IMR-90 (cell line): ENCODE measurements at regions not wholly inside any gene's neighbourhood (a gene's known extent, or its start where the extent isn't known, plus 50 kb on each side); places are given as distances from the start of the nearest gene placed in this dataset.

ENCODE experiments used
- ATAC-seq: fragments of 200-7000 bp; cut with Tn5 transposase; 2 replicates; pipeline ENCODE4 v1.9.1; 2020; ENCODE audit warnings: low read depth, mild to moderate bottlenecking, moderate library complexity
- BruUV-seq: library from RNA; stranded (reverse); fragments of 400-500 nt; replicated peaks from 2 replicates; lab custom pipeline; 2021; lab: Mats Ljungman, UMichigan
- CTCF ChIA-PET: fragments of 300-600 bp; formaldehyde crosslinking; extraction: SDS; loops from one replicate; lab custom pipeline; 2021; ENCODE audit warnings: antibody characterized with exemption; lab: Yijun Ruan, JAX
- POLR2A ChIA-PET: fragments of 300-600 bp; sonication (Branson Sonifier 250); formaldehyde crosslinking; loops from one replicate; lab custom pipeline; 2022; ENCODE audit warnings: antibody characterized with exemption; ENCODE audit not compliant: unreplicated experiment; lab: Charles Lee
- DNase-seq: peaks from one replicate; pipeline ENCODE4 v3.0.0; 2013
- H2AFZ ChIP-seq: replicated peaks from 2 replicates; pipeline ENCODE3; 2013; ENCODE audit warnings: low read length, mild to moderate bottlenecking; ENCODE audit not compliant: poor library complexity
- H2AK5ac ChIP-seq: 2 replicates; pipeline ENCODE4 v1.6.1; 2013; ENCODE audit warnings: low read depth, low read length, inconsistent platforms
- H2AK9ac ChIP-seq: replicated peaks from 2 replicates; pipeline ENCODE3; 2013; ENCODE audit warnings: mild to moderate bottlenecking, low read depth, low read length, moderate library complexity; ENCODE audit not compliant: poor library complexity
- H2BK120ac ChIP-seq: 2 replicates; pipeline ENCODE4 v1.6.1; 2013; ENCODE audit warnings: low read depth, low read length, inconsistent platforms
- H2BK15ac ChIP-seq: 3 replicates; pipeline ENCODE4 v1.6.1; 2013; ENCODE audit warnings: low read depth, low read length, inconsistent platforms
- H2BK20ac ChIP-seq: 2 replicates; pipeline ENCODE4 v1.6.1; 2013; ENCODE audit warnings: low read depth, mild to moderate bottlenecking, inconsistent platforms, low read length, moderate library complexity
- H2BK5ac ChIP-seq: 2 replicates; pipeline ENCODE4 v1.6.1; 2013; ENCODE audit warnings: mild to moderate bottlenecking, low read depth, low read length, inconsistent platforms; ENCODE audit not compliant: poor library complexity, severe bottlenecking
- H3K14ac ChIP-seq: replicated peaks from 2 replicates; pipeline ENCODE4 v1.6.1; 2013; ENCODE audit warnings: low read depth, low read length, inconsistent platforms
- H3K18ac ChIP-seq: 2 replicates; pipeline ENCODE4 v1.6.1; 2013; ENCODE audit warnings: low read depth, low read length, control low read depth
- H3K23ac ChIP-seq: 2 replicates; pipeline ENCODE4 v1.6.1; 2013; ENCODE audit warnings: low read depth, low read length, inconsistent platforms
- H3K27ac ChIP-seq: 2 replicates; pipeline ENCODE4 v1.5.1; 2013; ENCODE audit warnings: mild to moderate bottlenecking, control low read depth, low read length; ENCODE audit not compliant: insufficient read depth
- H3K27me3 ChIP-seq: 2 replicates; pipeline ENCODE4 v1.6.1; 2013; ENCODE audit warnings: low read length; ENCODE audit not compliant: control insufficient read depth, insufficient read depth
- H3K36me3 ChIP-seq: 2 replicates; pipeline ENCODE4 v1.6.1; 2013; ENCODE audit warnings: low read length, mixed read lengths; ENCODE audit not compliant: control insufficient read depth, insufficient read depth
- H3K4ac ChIP-seq: 2 replicates; pipeline ENCODE4 v1.6.1; 2013; ENCODE audit warnings: low read depth, low read length, inconsistent platforms
- H3K4me1 ChIP-seq: 2 replicates; pipeline ENCODE4 v1.6.1; 2013; ENCODE audit warnings: low read length, mixed read lengths; ENCODE audit not compliant: control insufficient read depth, insufficient read depth
- H3K4me2 ChIP-seq: 2 replicates; pipeline ENCODE4 v1.6.1; 2013; ENCODE audit warnings: low read depth, mild to moderate bottlenecking, control low read depth, low read length, moderate library complexity
- H3K4me3 ChIP-seq: 2 replicates; pipeline ENCODE4 v1.5.1; 2013; ENCODE audit warnings: low read depth, mild to moderate bottlenecking, control low read depth, low read length, moderate library complexity; ENCODE audit not compliant: insufficient read depth
- H3K56ac ChIP-seq: 2 replicates; pipeline ENCODE4 v1.6.1; 2013; ENCODE audit warnings: low read length, inconsistent platforms; ENCODE audit not compliant: insufficient read depth; ENCODE audit errors: extremely low read depth
- H3K79me1 ChIP-seq, 2 experiments: 2 replicates each; pipeline ENCODE4 v1.6.1; 2013; ENCODE audit warnings: low read length in 2 of 2, inconsistent platforms in 1 of 2, low read depth in 1 of 2
- H3K9ac ChIP-seq: 2 replicates; pipeline ENCODE4 v1.6.1; 2013; ENCODE audit warnings: low read depth, low read length, control low read depth
- H3K9me1 ChIP-seq: 2 replicates; pipeline ENCODE4 v1.6.1; 2013; ENCODE audit warnings: low read length, inconsistent platforms; ENCODE audit not compliant: insufficient read depth
- H3K9me3 ChIP-seq: 2 replicates; pipeline ENCODE4 v1.6.1; 2013; ENCODE audit warnings: low read length; ENCODE audit not compliant: control insufficient read depth, insufficient read depth
- H4K20me1 ChIP-seq: 2 replicates; pipeline ENCODE4 v1.6.1; 2013; ENCODE audit warnings: low read length, inconsistent platforms; ENCODE audit not compliant: insufficient read depth
- H4K5ac ChIP-seq: 2 replicates; pipeline ENCODE4 v1.6.1; 2013; ENCODE audit warnings: mild to moderate bottlenecking, low read depth, low read length, control low read depth
- H4K8ac ChIP-seq, 2 experiments: 2 replicates each; pipeline ENCODE4 v1.6.1; 2013; ENCODE audit warnings: low read depth in 2 of 2, low read length in 2 of 2, control low read depth in 1 of 2, inconsistent platforms in 1 of 2
- H4K91ac ChIP-seq: 2 replicates; pipeline ENCODE4 v1.6.1; 2013; ENCODE audit warnings: low read depth, low read length, inconsistent platforms; ENCODE audit not compliant: insufficient read depth
- POLR2A ChIP-seq: IDR thresholded peaks from 2 replicates; pipeline ENCODE4 v1.6.1; 2012; ENCODE audit warnings: mild to moderate bottlenecking, low read depth, low read length
- RFX5 ChIP-seq: IDR thresholded peaks from 2 replicates; pipeline ENCODE4 v1.8.0; 2012; ENCODE audit warnings: low read depth, mild to moderate bottlenecking, low read length, moderate library complexity
- WGBS, 2 experiments: methylation state at CpG; one replicate each; pipeline versions ENCODE4 v1.1.5 to v1.1.7; 2013; ENCODE audit warnings: missing lambda C conversion rate in 2 of 2; ENCODE audit not compliant: insufficient read length in 1 of 2; ENCODE audit errors: extremely low coverage in 2 of 2; 5-methylcytosine and 5-hydroxymethylcytosine counted together
- dilution Hi-C: fragments of 300-500 bp; cut with HindIII; formaldehyde crosslinking; loops from one replicate; pipeline ENCODE4 v1.14.3; 2018; ENCODE audit warnings: low sequenced_read_pairs; ENCODE audit not compliant: unreplicated experiment
- in situ Hi-C: fragments of 300-500 bp; cut with MboI; formaldehyde crosslinking; loops from 3 replicates; pipeline ENCODE4 v1.14.3; 2019; ENCODE audit warnings: low sequenced_read_pairs, inconsistent platforms, mixed read lengths
- intact Hi-C: fragments of 100-400 bp; cut with micrococcal nuclease; formaldehyde crosslinking; loops from 2 replicates; pipeline ENCODE4 v1.10.0; 2022

GRCh38 chr4:33013282-33013681, 2293.1 kb downstream of the PCDH7 start:
- intact Hi-C loops, result no loop called here

More at GRCh38 chr4:33013282-33013681, 2293.1 kb downstream of the PCDH7 start:
- TF ChIP-seq RFX5 (0 out of 2 replicates have a peak, but pooled peaks have one; percentile 30), POLR2A (no peak)
- Histone ChIP-seq H2BK20ac (no peak overlapping the region), H2BK120ac (no peak overlapping the region), H3K27me3 (no peaks in the 10 kb centered on the region), H3K27ac (no peak overlapping the region), H2BK5ac (no peak overlapping the region), H3K56ac (no peak overlapping the region), H3K23ac (no peak overlapping the region), H2AFZ (no peak overlapping the region), H4K91ac (no peak overlapping the region), H3K14ac (no peak overlapping the region), H3K79me1 (no peaks in the 10 kb centered on the region), H3K9me3 (no peaks in the 10 kb centered on the region), H3K9me1 (no peaks in the 10 kb centered on the region), H4K8ac (no peak overlapping the region), H3K4me2 (no peak overlapping the region), H2BK15ac (no peak overlapping the region), H4K20me1 (no peaks in the 10 kb centered on the region), H4K5ac (no peak overlapping the region), H3K4me1 (no peaks in the 10 kb centered on the region), H2AK9ac (no peak overlapping the region), H2AK5ac (no peak overlapping the region), H3K36me3 (no peaks in the 10 kb centered on the region), H3K4ac (no peak overlapping the region), H3K18ac (no peak overlapping the region), H3K4me3 (no peak overlapping the region), H3K9ac (no peak overlapping the region)
- no CpG with 5 or more reads among the region's 2 CpGs for WGBS, 2 experiments
- DNase-seq, result no peak
- BruUV-seq, result no TSS peak
- CTCF ChIA-PET, result no interaction called here
- dilution Hi-C loops, result no loop called here
- in situ Hi-C loops, result no loop called here
- ATAC-seq, result no peak
- POLR2A ChIA-PET, result no interaction called here
